ENCODE measurements at regions not wholly inside any gene's neighbourhood (a gene's known extent, or its start where the extent isn't known, plus 50 kb on each side); places are given as distances from the start of the nearest gene placed in this dataset.
"Not testable (repeated sequence)": the region's sequence is repeated elsewhere in the genome, so short reads cannot be mapped to it uniquely, and the experiment has no call there.

DNA sequence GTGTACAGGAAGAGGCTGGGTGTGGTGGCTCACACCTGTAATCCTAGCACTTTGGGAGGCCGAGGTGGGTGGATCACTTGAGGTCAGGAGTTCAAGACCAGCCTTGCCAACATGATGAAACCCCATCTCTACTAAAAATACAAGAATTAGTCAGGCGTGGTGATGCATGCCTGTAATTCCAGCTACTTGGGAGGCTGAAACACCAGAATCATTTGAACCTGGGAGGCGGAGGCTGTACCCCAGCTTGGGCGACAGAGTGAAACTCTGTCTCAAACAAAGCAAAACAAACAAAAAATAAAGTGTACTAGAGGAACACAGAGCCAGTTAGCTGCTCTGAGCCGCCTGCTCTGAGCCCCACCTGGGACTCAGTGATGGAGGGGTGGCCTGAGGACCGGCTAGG, 61.5 kb upstream of the EMX2 start:
- TF ChIP-seq, protein P1, sequence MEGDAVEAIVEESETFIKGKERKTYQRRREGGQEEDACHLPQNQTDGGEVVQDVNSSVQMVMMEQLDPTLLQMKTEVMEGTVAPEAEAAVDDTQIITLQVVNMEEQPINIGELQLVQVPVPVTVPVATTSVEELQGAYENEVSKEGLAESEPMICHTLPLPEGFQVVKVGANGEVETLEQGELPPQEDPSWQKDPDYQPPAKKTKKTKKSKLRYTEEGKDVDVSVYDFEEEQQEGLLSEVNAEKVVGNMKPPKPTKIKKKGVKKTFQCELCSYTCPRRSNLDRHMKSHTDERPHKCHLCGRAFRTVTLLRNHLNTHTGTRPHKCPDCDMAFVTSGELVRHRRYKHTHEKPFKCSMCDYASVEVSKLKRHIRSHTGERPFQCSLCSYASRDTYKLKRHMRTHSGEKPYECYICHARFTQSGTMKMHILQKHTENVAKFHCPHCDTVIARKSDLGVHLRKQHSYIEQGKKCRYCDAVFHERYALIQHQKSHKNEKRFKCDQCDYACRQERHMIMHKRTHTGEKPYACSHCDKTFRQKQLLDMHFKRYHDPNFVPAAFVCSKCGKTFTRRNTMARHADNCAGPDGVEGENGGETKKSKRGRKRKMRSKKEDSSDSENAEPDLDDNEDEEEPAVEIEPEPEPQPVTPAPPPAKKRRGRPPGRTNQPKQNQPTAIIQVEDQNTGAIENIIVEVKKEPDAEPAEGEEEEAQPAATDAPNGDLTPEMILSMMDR (IDR thresholded peaks at IDR 0.05): not testable (repeated sequence)
- not testable (repeated sequence) for TF ChIP-seq POLR2A (IDR thresholded peaks at IDR 0.05)
